ENCODE measurements at regions not wholly inside any gene's neighbourhood (a gene's known extent, or its start where the extent isn't known, plus 50 kb on each side); places are given as distances from the start of the nearest gene placed in this dataset.
"Not testable (repeated sequence)": the region's sequence is repeated elsewhere in the genome, so short reads cannot be mapped to it uniquely, and the experiment has no call there.

GRCh38 chr5:113652161-113652560, 138.7 kb downstream of the YTHDC2 start:
- no peak for DNase-seq

GRCh38 chr5:113654828-113655227, 141.3 kb downstream of the YTHDC2 start:
- DNase-seq, result no peak

GRCh38 chr5:113660206-113660605, 146.7 kb downstream of the YTHDC2 start:
- no peak for DNase-seq

GRCh38 chr5:113660706-113661250, 147.3 kb downstream of the YTHDC2 start:
- DNase-seq, result no peak

- peak in 1 of 2 donors; percentile 27 for DNase-seq
These were observed 150.5 kb downstream of the YTHDC2 start for GRCh38 chr5:113663879-113664541.

DNA sequence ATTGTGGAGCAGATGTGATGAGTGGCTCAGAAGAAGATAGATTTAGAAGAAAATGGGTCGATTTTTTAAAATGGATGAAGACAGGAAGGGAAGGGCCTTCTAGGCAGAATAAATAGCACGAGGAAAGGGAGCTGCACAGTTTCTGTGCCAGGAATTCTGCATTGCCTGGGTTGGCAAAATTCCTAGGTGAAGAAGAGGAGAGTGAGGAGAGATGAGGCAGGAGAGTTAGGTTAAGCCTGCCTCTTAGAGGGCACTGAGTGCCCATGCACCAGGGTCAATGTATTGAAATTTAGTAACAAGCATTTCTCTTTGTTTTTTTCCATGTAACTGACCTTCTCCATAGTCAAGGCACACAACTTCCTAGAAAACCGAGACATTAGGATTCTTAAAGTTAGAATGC, 159.5 kb downstream of the YTHDC2 start:
- DNase-seq, result no peak

GRCh38 chr5:113675166-113675565, 161.7 kb downstream of the YTHDC2 start:
- no peak for DNase-seq

DNA sequence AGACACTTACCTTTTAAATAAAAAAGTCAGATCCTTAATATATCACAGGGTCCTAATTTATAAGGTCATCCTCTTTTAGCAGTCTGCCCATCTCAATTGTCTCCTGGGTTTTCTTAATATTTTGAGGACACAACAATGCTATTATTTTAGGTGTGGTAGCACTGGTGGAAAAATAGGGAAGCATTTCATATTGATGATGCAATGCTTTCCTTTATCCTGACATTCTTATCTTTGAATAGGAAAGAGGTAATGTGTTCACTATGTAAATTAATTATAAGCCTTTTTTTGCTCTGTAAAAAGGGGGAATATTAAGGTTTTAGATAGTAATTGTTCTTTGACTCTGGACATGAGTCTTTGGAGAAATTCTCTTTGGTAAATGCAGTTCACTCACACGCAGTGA, 164.7 kb downstream of the YTHDC2 start:
- DNase-seq, result no peak

DNA sequence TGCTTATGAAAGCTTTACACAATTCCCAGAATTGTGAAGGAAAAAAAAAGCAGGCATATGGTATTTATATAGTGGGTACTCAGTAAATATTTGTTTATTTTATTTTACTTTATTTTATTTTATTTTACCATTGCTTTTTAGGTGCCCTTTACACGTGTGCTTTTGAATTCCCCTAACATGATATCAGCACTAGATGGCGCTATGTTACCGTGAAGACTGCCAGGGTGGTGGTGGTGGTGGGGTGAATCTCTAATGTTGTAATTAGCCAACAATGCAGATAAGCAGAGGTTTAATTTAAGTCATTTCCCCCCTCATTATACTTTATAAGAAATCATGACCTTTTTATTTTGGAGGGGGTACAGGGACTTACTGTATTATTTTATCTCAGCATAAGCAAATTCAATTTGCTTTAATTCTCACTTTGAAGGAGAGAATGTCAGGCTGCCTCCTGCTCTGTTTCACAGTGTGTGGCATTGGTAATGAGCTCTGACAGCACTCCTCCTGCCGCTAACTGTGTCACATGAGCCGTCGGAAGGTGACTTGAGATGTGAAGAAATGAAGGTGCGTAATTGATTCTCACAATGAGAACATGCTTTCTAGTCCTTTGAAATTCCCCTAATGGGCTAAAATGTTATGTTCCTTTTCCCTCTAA, 165.6 kb downstream of the YTHDC2 start:
- peak in 1 of 2 donors; percentile 28 for DNase-seq

DNA sequence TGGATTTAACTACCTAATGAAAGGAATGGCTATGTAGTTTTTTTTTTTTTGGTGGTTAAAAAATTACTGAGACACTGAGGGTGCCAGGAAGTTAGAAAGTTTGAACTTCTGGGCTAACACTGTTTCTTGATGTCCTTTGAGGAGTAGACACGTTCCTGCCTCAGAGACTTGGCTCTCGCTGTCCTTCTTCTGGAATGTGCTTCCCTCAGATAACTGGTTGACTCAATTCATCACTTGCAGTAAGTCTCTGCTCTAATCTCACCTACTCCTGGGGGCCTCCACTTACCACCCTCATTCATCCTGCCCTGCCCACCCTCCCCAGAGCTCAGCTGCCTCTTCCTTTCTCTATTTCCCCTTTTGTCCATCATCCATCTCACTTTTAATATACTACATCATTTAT, 167.0 kb downstream of the YTHDC2 start:
- no peak for DNase-seq

DNA sequence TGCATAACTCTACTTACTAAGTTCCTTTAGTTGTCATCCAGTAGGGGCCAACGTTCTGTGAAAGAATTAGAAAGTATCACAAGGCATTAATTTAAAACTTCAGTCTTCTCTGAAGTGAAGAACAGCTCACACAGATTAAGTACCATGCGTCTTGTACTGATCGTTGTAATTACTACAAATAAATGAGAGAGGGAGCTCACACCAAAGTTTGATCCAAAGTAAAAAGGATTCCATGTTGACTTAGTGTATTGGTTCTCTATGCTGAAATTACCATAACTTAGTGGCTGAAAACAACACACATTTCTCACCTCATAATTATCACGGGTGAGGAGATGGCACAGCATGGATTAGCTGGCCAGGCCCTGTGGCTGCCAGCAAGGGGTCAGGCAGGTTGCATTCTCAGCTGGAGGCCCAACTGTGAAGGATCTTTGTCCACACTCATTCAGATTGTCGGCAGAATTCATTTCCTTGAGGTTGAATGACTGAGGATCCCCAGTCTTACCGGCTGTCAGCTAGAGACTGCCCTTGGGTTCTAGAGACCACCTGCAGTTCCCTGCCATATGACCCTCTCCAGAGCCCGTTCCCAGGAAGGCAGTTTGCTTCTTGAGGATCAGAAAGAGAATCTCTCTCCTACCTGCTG, 169.1 kb downstream of the YTHDC2 start:
- DNase-seq, result no peak

- DNase-seq, result no peak
These were observed 169.7 kb downstream of the YTHDC2 start for GRCh38 chr5:113683211-113683610.

GRCh38 chr5:113686599-113686998, 173.1 kb downstream of the YTHDC2 start:
- DNase-seq, result no peak

- no peak for DNase-seq
These were observed 176.2 kb downstream of the YTHDC2 start for GRCh38 chr5:113689647-113690046.

GRCh38 chr5:113692466-113692865, 179.0 kb downstream of the YTHDC2 start:
- DNase-seq, result no peak

GRCh38 chr5:113692891-113693457, 179.5 kb downstream of the YTHDC2 start:
- DNase-seq, result no peak

- no peak for DNase-seq
These were observed 180.2 kb downstream of the YTHDC2 start for GRCh38 chr5:113693701-113694100.

DNA sequence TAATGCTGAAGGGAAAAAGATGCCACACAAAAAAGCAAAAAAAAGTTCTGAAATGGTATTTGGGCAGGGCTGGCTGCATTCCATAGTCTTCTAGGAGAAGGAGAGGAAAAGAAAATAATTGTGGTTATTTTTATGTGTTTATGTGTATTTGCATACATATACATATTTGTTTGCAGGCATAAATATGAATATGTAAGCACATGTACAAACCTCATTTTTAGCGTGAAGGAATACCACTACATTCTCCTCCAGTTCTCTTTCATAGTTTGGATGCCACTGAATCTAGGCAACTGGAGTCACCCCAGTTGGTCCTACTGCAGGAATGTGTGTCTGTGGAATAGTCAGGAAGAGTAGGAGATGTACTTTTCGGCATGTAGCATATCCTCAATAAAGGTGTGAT, 181.1 kb downstream of the YTHDC2 start:
- DNase-seq, result no peak

GRCh38 chr5:113703266-113703665, 189.8 kb downstream of the YTHDC2 start:
- no peak for DNase-seq

DNA sequence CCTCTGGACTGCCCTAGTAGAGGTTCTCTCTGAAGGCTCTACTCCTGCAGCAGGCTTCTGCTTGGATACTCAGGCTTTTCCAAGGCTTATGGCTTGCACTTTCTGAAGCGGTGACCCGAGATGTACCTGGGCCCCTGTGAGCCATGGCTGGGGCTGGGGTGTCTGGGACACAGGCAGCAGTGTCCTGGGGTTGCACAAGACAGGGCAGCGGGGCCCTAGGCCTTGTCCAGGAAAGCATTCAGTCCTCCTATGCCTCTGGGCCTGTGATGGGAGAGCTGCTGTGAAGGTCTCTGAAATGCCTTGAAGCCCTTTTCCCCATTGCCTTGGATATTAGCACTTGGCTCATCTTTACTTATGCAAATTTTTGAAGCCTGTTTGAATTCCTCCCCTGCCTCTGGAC, 192.2 kb downstream of the YTHDC2 start:
- DNase-seq, result no peak

- no peak for DNase-seq
These were observed 199.6 kb downstream of the YTHDC2 start for GRCh38 chr5:113713051-113713450.

- not testable (repeated sequence) for DNase-seq
These were observed 202.4 kb downstream of the YTHDC2 start for GRCh38 chr5:113715921-113716320.

DNA sequence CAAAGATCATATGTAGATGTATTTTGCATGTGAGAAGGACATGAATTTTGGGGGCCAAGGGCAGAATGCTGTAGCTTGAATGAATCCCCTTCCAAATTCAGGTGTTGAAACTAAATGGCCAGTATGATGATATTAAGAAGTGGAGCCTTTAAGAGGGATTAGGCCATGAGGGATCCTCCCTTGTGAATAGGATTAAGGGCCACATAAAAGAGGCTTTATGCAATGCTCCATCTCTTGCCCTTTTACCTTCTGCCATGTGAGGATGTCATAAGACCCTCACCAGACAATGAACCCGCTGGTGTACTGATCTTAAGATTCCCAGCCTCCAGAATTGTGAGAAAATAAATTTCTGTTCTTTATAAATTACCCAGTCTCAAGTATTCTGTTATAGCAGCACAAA, 206.1 kb downstream of the YTHDC2 start:
- DNase-seq, result no peak

GRCh38 chr5:113721171-113721570, 207.7 kb downstream of the YTHDC2 start:
- DNase-seq, result no peak
